Pancreas (tissue), 10 donors: ENCODE measurements at regions not wholly inside any gene's neighbourhood (a gene's known extent, or its start where the extent isn't known, plus 50 kb on each side); places are given as distances from the start of the nearest gene placed in this dataset.

Experiments
- ATAC-seq, 4 donors: fragments of 200-7000 bp; cut with Tn5 transposase; one replicate each; pipeline versions ENCODE4 v1.8.0 to v1.9.1; 2020; ENCODE audit warnings: mild to moderate bottlenecking in 4 of 4, moderate library complexity in 4 of 4
- DNase-seq, 6 donors: peaks; one replicate each; pipeline ENCODE4 v3.0.0-alpha.2; 2020
- FAIRE-seq: peaks from 2 replicates; lab custom pipeline; 2012; peaks lifted over from hg19 to GRCh38; lab: Jason Lieb, UNC
- H3K27ac ChIP-seq, 4 donors: fragments of 200-600 bp; sonication (generic); 1 replicate in 3 of 4; 2 replicates in 1 of 4; pipeline versions ENCODE4 v1.5.0 to v1.8.0; 2020
- H3K27me3 ChIP-seq, 4 donors: fragments of 200-600 bp; one replicate each; pipeline ENCODE4 v1.8.0; 2021
- H3K36me3 ChIP-seq, 3 donors: fragments of 200-600 bp; sonication (generic) in 1 of 3; one replicate each; pipeline versions ENCODE4 v1.5.0 to v1.8.0; 2020 to 2021
- H3K4me1 ChIP-seq, 3 donors: fragments of 200-600 bp; one replicate each; pipeline ENCODE4 v1.8.0; 2021
- H3K4me3 ChIP-seq, 4 donors: fragments of 200-600 bp; sonication (generic) in 2 of 4; one replicate each; pipeline versions ENCODE4 v1.5.0 to v1.8.0; 2020 to 2021
- H3K9me3 ChIP-seq, 4 donors: fragments of 200-600 bp; one replicate each; pipeline ENCODE4 v1.8.0; 2021
- CTCF ChIP-seq, 4 donors: fragments of 200-600 bp; sonication (generic) in 3 of 4; IDR thresholded peaks; one replicate each; pipeline versions ENCODE4 v1.5.0 to v1.8.0; 2021; ENCODE audit warnings: antibody characterized with exemption in 4 of 4
- WGBS, 2 donors: extraction: QIAGEN DNeasy Blood & Tissue Kit; methylation state at CpG; one replicate each; pipeline ENCODE4 v1.1.7; 2013; 5-methylcytosine and 5-hydroxymethylcytosine counted together
- intact Hi-C, 3 donors: fragments of 100-400 bp; cut with DNase I; formaldehyde crosslinking; loops; one replicate each; pipeline versions ENCODE4 v1.11.1 to v1.14.2; 2022
- donor health status: healthy with polysubstance abuse.
- donor health status: DM: no; HTN: no; CAD: no; lungs with moderate emphysema.
- donor health status: DM: no; HTN: no; CAD: no.
- donor health status: control.
- donor health status: control.
- donor health status: Bipolar disorder and iron deficiency.
- donor health status: DM: yes; HTN: yes; CAD: no.
- donor health status: DM: no; HTN: no; CAD: no.
- donor health status: DM: no; HTN: no; CAD: no.
- donor health status: DM: yes; HTN: yes; CAD: no.

GRCh38 chr18:45175511-45175910, 439.8 kb upstream of the SLC14A2 start:
- H3K4me3 ChIP-seq, result no peak overlapping the region
- 89 to 92% methylated on average over 2 of the region's 2 CpGs for WGBS, 2 donors
- H3K27ac ChIP-seq, result no peak overlapping the region
- H3K9me3 ChIP-seq, result no peaks in the 10 kb centered on the region
- no peaks in the 10 kb centered on the region for H3K27me3 ChIP-seq
- H3K4me1 ChIP-seq, result peaks cover 0 to 6% (median 0%) of the 10 kb centered on the region in 3 donors
- intact Hi-C loops, result no loop called here
- TF ChIP-seq CTCF (IDR thresholded peaks at IDR 0.05), result no peak
- no peak for FAIRE-seq
- no peak for DNase-seq
- H3K36me3 ChIP-seq, result no peaks in the 10 kb centered on the region
- no peak for ATAC-seq

GRCh38 chr18:45186832-45187231, 428.4 kb upstream of the SLC14A2 start:
- Histone ChIP-seq H3K9me3 (no peaks in the 10 kb centered on the region), H3K4me1 (no peaks in the 10 kb centered on the region), H3K27me3 (no peaks in the 10 kb centered on the region), H3K4me3 (no peak overlapping the region), H3K27ac (no peak overlapping the region), H3K36me3 (no peaks in the 10 kb centered on the region)
- FAIRE-seq, result no peak
- intact Hi-C loops, result no loop called here
- TF ChIP-seq CTCF (IDR thresholded peaks at IDR 0.05), result no peak
- WGBS, 2 donors, result 62 to 70% methylated on average over 3 of the region's 3 CpGs
- DNase-seq, result no peak
- ATAC-seq, result no peak

GRCh38 chr18:45191795-45192194, 423.5 kb upstream of the SLC14A2 start:
- no peak overlapping the region for H3K27ac ChIP-seq
- FAIRE-seq (no peak), ATAC-seq (no peak), DNase-seq (no peak)
- no peaks in the 10 kb centered on the region for H3K27me3 ChIP-seq
- TF ChIP-seq CTCF (IDR thresholded peaks at IDR 0.05), result no peak
- no peak overlapping the region for H3K4me3 ChIP-seq
- WGBS, 2 donors, result 87 to 97% methylated on average over 1 of the region's 1 CpG
- intact Hi-C loops, result no loop called here
- no peaks in the 10 kb centered on the region for H3K9me3 ChIP-seq
- no peaks in the 10 kb centered on the region for H3K4me1 ChIP-seq
- no peaks in the 10 kb centered on the region for H3K36me3 ChIP-seq

- TF ChIP-seq CTCF (IDR thresholded peaks at IDR 0.05), result no peak
- DNase-seq (no peak), ATAC-seq (no peak), FAIRE-seq (no peak)
- WGBS, 2 donors, result 88 to 95% methylated on average over 5 of the region's 5 CpGs
- H3K36me3 ChIP-seq, result no peaks in the 10 kb centered on the region
- no peaks in the 10 kb centered on the region for H3K27me3 ChIP-seq
- H3K9me3 ChIP-seq, result no peaks in the 10 kb centered on the region
- no peaks in the 10 kb centered on the region for H3K4me1 ChIP-seq
- intact Hi-C loops, result no loop called here
- no peak overlapping the region for H3K4me3 ChIP-seq
- no peak overlapping the region for H3K27ac ChIP-seq
Observed at GRCh38 chr18:45197526-45197970, 417.7 kb upstream of the SLC14A2 start.

GRCh38 chr18:45198526-45198925, 416.8 kb upstream of the SLC14A2 start:
- FAIRE-seq (no peak), DNase-seq (no peak), ATAC-seq (no peak)
- Histone ChIP-seq H3K27ac (no peak overlapping the region), H3K4me1 (no peaks in the 10 kb centered on the region), H3K9me3 (no peaks in the 10 kb centered on the region), H3K27me3 (no peaks in the 10 kb centered on the region), H3K4me3 (no peak overlapping the region), H3K36me3 (no peaks in the 10 kb centered on the region)
- intact Hi-C loops, result no loop called here
- TF ChIP-seq CTCF (IDR thresholded peaks at IDR 0.05), result no peak
